ENCODE measurements at regions not wholly inside any gene's neighbourhood (a gene's known extent, or its start where the extent isn't known, plus 50 kb on each side); places are given as distances from the start of the nearest gene placed in this dataset.

GRCh38 chr7:72481934-72482333 is 69.8 kb upstream of the CALN1 start:
- no peak overlapping the region for H3K27ac ChIP-seq
- TF ChIP-seq ZFX (IDR thresholded peaks at IDR 0.05) (no peak), CTCF (conservative IDR thresholded peaks at IDR 0.05) (no peak)

DNA sequence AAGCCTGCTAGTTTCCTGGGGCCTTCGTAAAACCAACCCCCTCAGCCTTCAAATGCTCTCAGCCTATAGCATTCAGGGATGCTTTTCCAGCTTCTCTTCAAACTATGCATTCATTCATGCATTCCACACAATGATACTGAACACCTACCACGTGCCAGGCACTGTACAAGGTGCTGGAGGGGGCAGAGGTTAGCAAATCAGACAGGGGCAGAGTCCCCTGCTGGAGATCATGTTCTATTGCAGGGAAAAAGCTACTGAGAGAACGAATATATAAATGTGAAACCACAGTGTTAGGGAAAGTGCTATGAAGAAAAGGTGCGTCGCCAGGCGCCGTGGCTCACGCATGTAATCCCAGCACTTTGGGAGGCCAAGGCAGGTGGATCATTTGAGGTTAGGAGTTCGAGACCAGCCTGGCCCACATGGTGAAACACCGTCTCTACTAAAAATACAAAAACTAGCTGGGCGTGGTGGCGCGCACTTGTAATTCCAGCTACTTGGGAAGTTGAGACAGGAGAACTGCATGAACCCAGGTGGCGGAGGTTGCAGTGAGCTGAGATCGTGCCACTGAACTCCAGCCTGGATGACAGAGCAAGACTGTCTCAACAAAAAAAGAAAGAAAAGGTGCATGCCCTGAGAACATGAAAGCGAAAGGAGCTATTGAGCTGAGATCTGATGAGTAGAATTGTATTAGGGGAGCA is 64.6 kb upstream of the CALN1 start:
- no peak overlapping the region for H3K27ac ChIP-seq
- TF ChIP-seq CTCF (conservative IDR thresholded peaks at IDR 0.05) (no peak; the same call in 1 of the 2 replicates), ZFX (IDR thresholded peaks at IDR 0.05) (no peak)

DNA sequence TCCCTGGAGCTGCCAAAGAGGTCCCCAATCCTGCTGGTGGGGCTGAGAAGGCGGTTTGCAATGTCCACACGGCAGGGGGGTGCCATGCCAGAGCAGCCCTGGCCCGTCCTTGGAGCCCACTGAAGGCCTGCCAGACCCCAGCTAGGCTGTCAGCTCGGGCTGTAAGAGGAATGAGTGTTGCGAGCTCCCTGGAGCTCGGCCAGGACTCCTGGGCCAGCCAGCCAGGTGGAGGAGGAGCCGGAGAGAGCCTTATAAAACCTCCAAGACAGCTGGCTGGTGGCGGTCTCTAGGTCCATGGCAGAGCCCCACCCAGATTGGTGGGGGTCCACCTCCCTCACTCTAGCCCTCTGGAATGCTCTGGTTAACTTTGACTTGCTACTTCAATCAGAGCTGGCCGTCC is 55.1 kb upstream of the CALN1 start:
- no peak for TF ChIP-seq ZFX (IDR thresholded peaks at IDR 0.05)
- TF ChIP-seq CTCF (conservative IDR thresholded peaks at IDR 0.05), result no peak
- no peak overlapping the region for H3K27ac ChIP-seq

DNA sequence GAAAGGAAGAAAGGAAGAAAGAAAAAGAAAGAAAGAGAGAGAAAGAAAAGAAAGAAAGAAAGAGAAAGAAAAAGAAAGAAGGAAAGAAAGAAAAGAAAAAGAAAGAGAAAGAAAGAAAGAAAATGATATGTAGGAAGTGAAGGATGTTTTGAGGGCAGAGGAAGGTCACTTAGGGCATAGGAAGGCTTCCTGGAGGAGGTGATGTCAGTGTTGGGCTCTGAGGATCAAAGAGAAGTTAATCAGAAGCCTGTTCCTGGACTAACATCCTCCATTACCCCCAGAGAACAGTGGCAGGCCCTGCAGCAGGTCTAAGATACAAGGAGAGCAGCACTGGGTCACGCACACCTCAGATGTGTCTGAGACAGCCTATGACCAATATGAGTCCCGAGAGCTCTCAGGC is 54.7 kb upstream of the CALN1 start:
- TF ChIP-seq CTCF (conservative IDR thresholded peaks at IDR 0.05) (no peak), ZFX (IDR thresholded peaks at IDR 0.05) (no peak)

DNA sequence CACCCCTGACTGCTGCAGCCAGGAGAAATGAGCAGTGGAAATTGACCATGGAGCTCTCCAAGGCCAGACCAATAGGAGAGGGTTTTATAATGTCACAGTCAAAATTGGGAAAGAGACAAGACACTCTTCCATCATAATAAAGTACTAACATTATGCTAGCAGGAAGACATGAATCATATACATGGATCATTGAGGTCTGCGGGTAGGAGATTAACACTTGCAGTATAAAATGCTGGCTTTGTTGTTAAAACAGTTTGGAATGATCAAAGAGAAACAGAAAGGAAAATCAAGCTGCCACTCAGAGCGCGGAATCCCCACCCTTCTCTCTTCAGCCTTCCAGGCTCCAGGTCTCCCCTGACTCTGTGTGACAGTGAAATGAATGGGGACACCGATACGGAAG is 53.4 kb upstream of the CALN1 start:
- no peak overlapping the region for H3K27ac ChIP-seq
- TF ChIP-seq CTCF (conservative IDR thresholded peaks at IDR 0.05), result no peak
- no peak for TF ChIP-seq ZFX (IDR thresholded peaks at IDR 0.05)

More for the DNA sequence above, 54.7 kb upstream of the CALN1 start:
- no peak overlapping the region for H3K27ac ChIP-seq

- TF ChIP-seq ZFX (IDR thresholded peaks at IDR 0.05), result no peak
- TF ChIP-seq CTCF (conservative IDR thresholded peaks at IDR 0.05), result no peak
These were observed 50.2 kb upstream of the CALN1 start for GRCh38 chr7:72462311-72462710.

More at GRCh38 chr7:72462311-72462710, 50.2 kb upstream of the CALN1 start:
- H3K27ac ChIP-seq, result no peak overlapping the region

All from C4-2B (cell line).